SK-N-SH (cell line): ENCODE measurements at regions not wholly inside any gene's neighbourhood (a gene's known extent, or its start where the extent isn't known, plus 50 kb on each side); places are given as distances from the start of the nearest gene placed in this dataset.

Experiments used
- CTCF ChIA-PET: fragments of 300-600, 350-600 bp; formaldehyde crosslinking; extraction: SDS; loops from one replicate; lab custom pipeline; 2021; lab: Yijun Ruan, JAX
- POLR2A ChIA-PET: fragments of 350-600 bp; sonication (Branson Sonifier 250); formaldehyde crosslinking; extraction: SDS; loops from one replicate; lab custom pipeline; 2020; ENCODE audit warnings: antibody characterized with exemption, inconsistent platforms; lab: Yijun Ruan, JAX
- DNase-seq: peaks from one replicate; pipeline ENCODE4 v3.0.0; 2012
- H2AFZ ChIP-seq: fragments of 200-600 bp; sonication (generic); 2 replicates; pipeline ENCODE4 v1.8.1; 2016; ENCODE audit warnings: antibody characterized with exemption, mild to moderate bottlenecking, low read depth
- H3F3A ChIP-seq: fragments of 200-600 bp; sonication (generic); replicated peaks from 2 replicates; pipeline ENCODE3; 2016; ENCODE audit warnings: antibody characterized with exemption, mild to moderate bottlenecking; ENCODE audit not compliant: insufficient read depth
- H3K27ac ChIP-seq, 2 experiments: fragments of 200-500 bp in 1 of 2; fragments of 200-600 bp in 1 of 2; sonication (Bioruptor generic) in 1 of 2; sonication (generic), shearing (Covaris generic) in 1 of 2; 2 replicates each; pipeline versions ENCODE4 v1.5.1 to v1.6.1; 2014 to 2016; ENCODE audit warnings: low read depth in 2 of 2, inconsistent platforms in 1 of 2, low read length in 1 of 2, mild to moderate bottlenecking in 1 of 2, mixed read lengths in 1 of 2
- H3K27me3 ChIP-seq: fragments of 200-600 bp; sonication (generic), shearing (Covaris generic); 2 replicates; pipeline ENCODE4 v1.6.1; 2016; ENCODE audit warnings: mixed run types; ENCODE audit not compliant: insufficient read depth
- H3K36me3 ChIP-seq, 2 experiments: fragments of 200-500 bp in 1 of 2; fragments of 200-600 bp in 1 of 2; sonication (Bioruptor generic) in 1 of 2; sonication (generic) in 1 of 2; replicated peaks in 1 of 2; 2 replicates each; pipeline versions ENCODE3 to v1.5.1; 2014 to 2016; ENCODE audit warnings: low read length in 1 of 2, mild to moderate bottlenecking in 1 of 2; ENCODE audit not compliant: insufficient read depth in 2 of 2, control insufficient read depth in 1 of 2
- H3K4me1 ChIP-seq, 2 experiments: fragments of 200-500 bp in 1 of 2; fragments of 200-600 bp in 1 of 2; sonication (Bioruptor generic) in 1 of 2; sonication (generic), shearing (Covaris generic) in 1 of 2; 2 replicates each; pipeline versions ENCODE4 v1.5.1 to v1.6.1; 2014 to 2016; ENCODE audit warnings: low read depth in 1 of 2, low read length in 1 of 2, mixed run types in 1 of 2; ENCODE audit not compliant: insufficient read depth in 2 of 2, control insufficient read depth in 1 of 2
- H3K4me2 ChIP-seq: fragments of 200-600 bp; sonication (generic), shearing (Covaris generic); 2 replicates; pipeline ENCODE4 v1.6.1; 2017; ENCODE audit warnings: mixed run types
- H3K4me3 ChIP-seq, 2 experiments: fragments of 200-500 bp in 1 of 2; fragments of 200-600 bp in 1 of 2; sonication (Bioruptor generic) in 1 of 2; sonication (generic), shearing (Covaris generic) in 1 of 2; 2 replicates each; pipeline versions ENCODE4 v1.5.1 to v1.8.1; 2014 to 2016; ENCODE audit warnings: low read depth in 2 of 2, inconsistent platforms in 1 of 2, low read length in 1 of 2, mild to moderate bottlenecking in 1 of 2, mixed read lengths in 1 of 2, moderate library complexity in 1 of 2
- H3K79me2 ChIP-seq: fragments of 200-600 bp; sonication (generic); 2 replicates; pipeline ENCODE4 v1.8.1; 2017; ENCODE audit warnings: mild to moderate bottlenecking; ENCODE audit not compliant: insufficient read depth
- H3K9ac ChIP-seq: fragments of 200-600 bp; sonication (generic); 2 replicates; pipeline ENCODE4 v1.6.1; 2017; ENCODE audit warnings: mixed run types
- H3K9me2 ChIP-seq: fragments of 200-600 bp; sonication (generic); 2 replicates; pipeline ENCODE4 v1.6.1; 2017; ENCODE audit warnings: mixed run types
- H3K9me3 ChIP-seq: fragments of 200-600 bp; sonication (generic); 2 replicates; pipeline ENCODE4 v1.6.1; 2017; ENCODE audit warnings: mixed run types, mild to moderate bottlenecking, moderate library complexity
- H4K20me1 ChIP-seq: fragments of 200-600 bp; sonication (generic); 2 replicates; pipeline ENCODE4 v1.6.1; 2017; ENCODE audit warnings: mild to moderate bottlenecking, mixed run types; ENCODE audit not compliant: insufficient read depth
- CHD2 ChIP-seq: fragments of 150-350 bp; IDR thresholded peaks from 2 replicates; pipeline ENCODE4 v1.6.1; 2018; ENCODE audit warnings: low read length; ENCODE audit not compliant: partially characterized antibody
- ELF1 ChIP-seq: IDR thresholded peaks from 2 replicates; pipeline ENCODE4 v1.4.0; 2012
- EP300 ChIP-seq, 2 experiments: IDR thresholded peaks; 2 replicates each; pipeline versions ENCODE4 v1.4.0 to v1.6.1; 2012; ENCODE audit warnings: borderline replicate concordance in 1 of 2, low read depth in 1 of 2, low read length in 1 of 2
- EZH2phosphoT487 ChIP-seq: fragments of 200-600 bp; sonication (generic); IDR thresholded peaks from 2 replicates; pipeline ENCODE4 v1.6.1; 2017; ENCODE audit warnings: low read depth, mixed run types, mild to moderate bottlenecking, antibody characterized with exemption, moderate library complexity, borderline replicate concordance
- FOSL2 ChIP-seq: IDR thresholded peaks from 2 replicates; pipeline ENCODE4 v1.4.0; 2012; ENCODE audit warnings: low read depth, mild to moderate bottlenecking, moderate library complexity, borderline replicate concordance
- FOXM1 ChIP-seq: IDR thresholded peaks from 2 replicates; pipeline ENCODE4 v1.4.0; 2012; ENCODE audit warnings: low read depth, mild to moderate bottlenecking
- GATA2 ChIP-seq: sonication (generic); formaldehyde crosslinking; IDR thresholded peaks from 2 replicates; pipeline ENCODE4 v1.5.0; 2020; ENCODE audit warnings: mild to moderate bottlenecking, missing genetic modification reagents
- NFIC ChIP-seq: IDR thresholded peaks from 2 replicates; pipeline ENCODE4 v1.4.0; 2012; ENCODE audit warnings: borderline replicate concordance
- NRF1 ChIP-seq: IDR thresholded peaks from 2 replicates; pipeline ENCODE4 v1.6.1; 2012; ENCODE audit warnings: low read depth, mild to moderate bottlenecking, low read length
- RAD21 ChIP-seq: IDR thresholded peaks from 2 replicates; pipeline ENCODE4 v1.6.1; 2012; ENCODE audit warnings: mild to moderate bottlenecking, low read length
- RFX5 ChIP-seq: IDR thresholded peaks from 2 replicates; pipeline ENCODE4 v1.6.1; 2012; ENCODE audit warnings: mild to moderate bottlenecking, improper control_type of control experiment, low read length
- RXRA ChIP-seq: IDR thresholded peaks from 2 replicates; pipeline ENCODE4 v1.4.0; 2012; ENCODE audit warnings: low read depth, mild to moderate bottlenecking, borderline replicate concordance
- SIN3A ChIP-seq: IDR thresholded peaks from 2 replicates; pipeline ENCODE4 v1.6.1; 2012; ENCODE audit warnings: low read depth, mild to moderate bottlenecking, low read length, moderate library complexity, borderline replicate concordance
- SMC3 ChIP-seq: IDR thresholded peaks from 2 replicates; pipeline ENCODE4 v1.6.1; 2012; ENCODE audit warnings: low read depth, low read length, improper control_type of control experiment
- whole genome bisulfite sequencing: methylation state at CpG from one replicate; pipeline ENCODE4 v1.1.6; 2017; ENCODE audit warnings: low lambda C conversion rate; 5-methylcytosine and 5-hydroxymethylcytosine counted together
- TF ChIP-seq, protein P1 (sequence below): fragments of 150-350 bp; IDR thresholded peaks from 2 replicates; pipeline ENCODE4 v1.6.1; 2016; ENCODE audit warnings: mild to moderate bottlenecking, low read depth, low read length
- TF ChIP-seq, protein P2 (sequence below): IDR thresholded peaks from 2 replicates; pipeline ENCODE4; 2012
- TF ChIP-seq, protein P3 (sequence below): IDR thresholded peaks from 2 replicates; pipeline ENCODE4 v1.6.1; 2012; ENCODE audit warnings: mild to moderate bottlenecking, low read depth, low read length, moderate library complexity

- Histone ChIP-seq H3K4me1 (no peaks in the 10 kb centered on the region), H3K79me2 (no peaks in the 10 kb centered on the region), H3K9me2 (no peaks in the 10 kb centered on the region), H3K9me3 (no peaks in the 10 kb centered on the region), H3K27ac (no peak overlapping the region), H3K4me2 (no peak overlapping the region), H3K9ac (no peak overlapping the region), H3K27me3 (no peaks in the 10 kb centered on the region), H3K4me3 (no peak overlapping the region)
- CTCF ChIA-PET, result no interaction called here
- no peak for DNase-seq
- WGBS, result 6% methylated on average over 2 of the region's 2 CpGs
- POLR2A ChIA-PET, result no interaction called here
- TF ChIP-seq GATA2 (CRISPR knock-in tag) (no peak), ELF1 (no peak), EZH2phosphoT487 (no peak)
- TF ChIP-seq, protein P1, sequence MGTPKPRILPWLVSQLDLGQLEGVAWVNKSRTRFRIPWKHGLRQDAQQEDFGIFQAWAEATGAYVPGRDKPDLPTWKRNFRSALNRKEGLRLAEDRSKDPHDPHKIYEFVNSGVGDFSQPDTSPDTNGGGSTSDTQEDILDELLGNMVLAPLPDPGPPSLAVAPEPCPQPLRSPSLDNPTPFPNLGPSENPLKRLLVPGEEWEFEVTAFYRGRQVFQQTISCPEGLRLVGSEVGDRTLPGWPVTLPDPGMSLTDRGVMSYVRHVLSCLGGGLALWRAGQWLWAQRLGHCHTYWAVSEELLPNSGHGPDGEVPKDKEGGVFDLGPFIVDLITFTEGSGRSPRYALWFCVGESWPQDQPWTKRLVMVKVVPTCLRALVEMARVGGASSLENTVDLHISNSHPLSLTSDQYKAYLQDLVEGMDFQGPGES, result no peak
- TF ChIP-seq, protein P2, sequence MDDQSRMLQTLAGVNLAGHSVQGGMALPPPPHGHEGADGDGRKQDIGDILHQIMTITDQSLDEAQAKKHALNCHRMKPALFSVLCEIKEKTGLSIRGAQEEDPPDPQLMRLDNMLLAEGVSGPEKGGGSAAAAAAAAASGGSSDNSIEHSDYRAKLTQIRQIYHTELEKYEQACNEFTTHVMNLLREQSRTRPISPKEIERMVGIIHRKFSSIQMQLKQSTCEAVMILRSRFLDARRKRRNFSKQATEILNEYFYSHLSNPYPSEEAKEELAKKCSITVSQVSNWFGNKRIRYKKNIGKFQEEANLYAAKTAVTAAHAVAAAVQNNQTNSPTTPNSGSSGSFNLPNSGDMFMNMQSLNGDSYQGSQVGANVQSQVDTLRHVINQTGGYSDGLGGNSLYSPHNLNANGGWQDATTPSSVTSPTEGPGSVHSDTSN, result no peak
- TF ChIP-seq, all 33 proteins: peak for 0
- H2AFZ ChIP-seq, result no peak overlapping the region
- H4K20me1 ChIP-seq, result no peaks in the 10 kb centered on the region
- no peaks in the 10 kb centered on the region for H3K36me3 ChIP-seq
- no peaks in the 10 kb centered on the region for H3F3A ChIP-seq
These were observed 1122.7 kb upstream of the ATXN7L3B start for GRCh38 chr12:73414926-73415325.

GRCh38 chr12:73418541-73418940 is 1119.1 kb upstream of the ATXN7L3B start:
- H3K4me1 ChIP-seq, result no peaks in the 10 kb centered on the region
- POLR2A ChIA-PET, result no interaction called here
- no peaks in the 10 kb centered on the region for H3K9me3 ChIP-seq
- no peaks in the 10 kb centered on the region for H3K79me2 ChIP-seq
- H3K27ac ChIP-seq, result no peak overlapping the region
- CTCF ChIA-PET, result no interaction called here
- no peaks in the 10 kb centered on the region for H3F3A ChIP-seq
- H3K9ac ChIP-seq, result no peak overlapping the region
- no peak overlapping the region for H3K4me3 ChIP-seq
- no peak for TF ChIP-seq RAD21
- TF ChIP-seq GATA2 (CRISPR knock-in tag), result no peak
- no peak for TF ChIP-seq SIN3A
- TF ChIP-seq, protein P3, sequence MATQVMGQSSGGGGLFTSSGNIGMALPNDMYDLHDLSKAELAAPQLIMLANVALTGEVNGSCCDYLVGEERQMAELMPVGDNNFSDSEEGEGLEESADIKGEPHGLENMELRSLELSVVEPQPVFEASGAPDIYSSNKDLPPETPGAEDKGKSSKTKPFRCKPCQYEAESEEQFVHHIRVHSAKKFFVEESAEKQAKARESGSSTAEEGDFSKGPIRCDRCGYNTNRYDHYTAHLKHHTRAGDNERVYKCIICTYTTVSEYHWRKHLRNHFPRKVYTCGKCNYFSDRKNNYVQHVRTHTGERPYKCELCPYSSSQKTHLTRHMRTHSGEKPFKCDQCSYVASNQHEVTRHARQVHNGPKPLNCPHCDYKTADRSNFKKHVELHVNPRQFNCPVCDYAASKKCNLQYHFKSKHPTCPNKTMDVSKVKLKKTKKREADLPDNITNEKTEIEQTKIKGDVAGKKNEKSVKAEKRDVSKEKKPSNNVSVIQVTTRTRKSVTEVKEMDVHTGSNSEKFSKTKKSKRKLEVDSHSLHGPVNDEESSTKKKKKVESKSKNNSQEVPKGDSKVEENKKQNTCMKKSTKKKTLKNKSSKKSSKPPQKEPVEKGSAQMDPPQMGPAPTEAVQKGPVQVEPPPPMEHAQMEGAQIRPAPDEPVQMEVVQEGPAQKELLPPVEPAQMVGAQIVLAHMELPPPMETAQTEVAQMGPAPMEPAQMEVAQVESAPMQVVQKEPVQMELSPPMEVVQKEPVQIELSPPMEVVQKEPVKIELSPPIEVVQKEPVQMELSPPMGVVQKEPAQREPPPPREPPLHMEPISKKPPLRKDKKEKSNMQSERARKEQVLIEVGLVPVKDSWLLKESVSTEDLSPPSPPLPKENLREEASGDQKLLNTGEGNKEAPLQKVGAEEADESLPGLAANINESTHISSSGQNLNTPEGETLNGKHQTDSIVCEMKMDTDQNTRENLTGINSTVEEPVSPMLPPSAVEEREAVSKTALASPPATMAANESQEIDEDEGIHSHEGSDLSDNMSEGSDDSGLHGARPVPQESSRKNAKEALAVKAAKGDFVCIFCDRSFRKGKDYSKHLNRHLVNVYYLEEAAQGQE, result no peak
- no peak for TF ChIP-seq CHD2
- TF ChIP-seq FOSL2, result no peak
- no peak for TF ChIP-seq RXRA
- no peak for TF ChIP-seq ELF1
- no peak for TF ChIP-seq SMC3
- TF ChIP-seq, protein P2, result no peak
- TF ChIP-seq, protein P1, result no peak
- TF ChIP-seq EZH2phosphoT487, result no peak
- TF ChIP-seq EP300 (IDR thresholded peaks at IDR 0.05; ENCODE audit: borderline replicate concordance in 1 of 2, low read depth in 1 of 2, low read length in 1 of 2), result no peak
- no peak for TF ChIP-seq NRF1
- TF ChIP-seq RFX5, result no peak
- TF ChIP-seq FOXM1, result no peak
- no peak for TF ChIP-seq NFIC
- TF ChIP-seq, all 33 proteins: peak for 0
- no peak for DNase-seq
- Histone ChIP-seq H3K4me2 (no peak overlapping the region), H2AFZ (no peak overlapping the region), H3K36me3 (no peaks in the 10 kb centered on the region), H4K20me1 (no peaks in the 10 kb centered on the region), H3K9me2 (no peaks in the 10 kb centered on the region), H3K27me3 (no peaks in the 10 kb centered on the region)
